IMR-90 (cell line): ENCODE measurements at regions not wholly inside any gene's neighbourhood (a gene's known extent, or its start where the extent isn't known, plus 50 kb on each side); places are given as distances from the start of the nearest gene placed in this dataset.

Experiments
- ATAC-seq: fragments of 200-7000 bp; cut with Tn5 transposase; 2 replicates; pipeline ENCODE4 v1.9.1; 2020; ENCODE audit warnings: low read depth, mild to moderate bottlenecking, moderate library complexity
- BruUV-seq: library from RNA; stranded (reverse); fragments of 400-500 nt; replicated peaks from 2 replicates; lab custom pipeline; 2021; lab: Mats Ljungman, UMichigan
- CTCF ChIA-PET: fragments of 300-600 bp; formaldehyde crosslinking; extraction: SDS; loops from one replicate; lab custom pipeline; 2021; ENCODE audit warnings: antibody characterized with exemption; lab: Yijun Ruan, JAX
- POLR2A ChIA-PET: fragments of 300-600 bp; sonication (Branson Sonifier 250); formaldehyde crosslinking; loops from one replicate; lab custom pipeline; 2022; ENCODE audit warnings: antibody characterized with exemption; ENCODE audit not compliant: unreplicated experiment; lab: Charles Lee
- DNase-seq: peaks from one replicate; pipeline ENCODE4 v3.0.0; 2013
- H2AFZ ChIP-seq: replicated peaks from 2 replicates; pipeline ENCODE3; 2013; ENCODE audit warnings: low read length, mild to moderate bottlenecking; ENCODE audit not compliant: poor library complexity
- H2AK5ac ChIP-seq: 2 replicates; pipeline ENCODE4 v1.6.1; 2013; ENCODE audit warnings: low read depth, low read length, inconsistent platforms
- H2AK9ac ChIP-seq: replicated peaks from 2 replicates; pipeline ENCODE3; 2013; ENCODE audit warnings: mild to moderate bottlenecking, low read depth, low read length, moderate library complexity; ENCODE audit not compliant: poor library complexity
- H2BK120ac ChIP-seq: 2 replicates; pipeline ENCODE4 v1.6.1; 2013; ENCODE audit warnings: low read depth, low read length, inconsistent platforms
- H2BK15ac ChIP-seq: 3 replicates; pipeline ENCODE4 v1.6.1; 2013; ENCODE audit warnings: low read depth, low read length, inconsistent platforms
- H2BK20ac ChIP-seq: 2 replicates; pipeline ENCODE4 v1.6.1; 2013; ENCODE audit warnings: low read depth, mild to moderate bottlenecking, inconsistent platforms, low read length, moderate library complexity
- H2BK5ac ChIP-seq: 2 replicates; pipeline ENCODE4 v1.6.1; 2013; ENCODE audit warnings: mild to moderate bottlenecking, low read depth, low read length, inconsistent platforms; ENCODE audit not compliant: poor library complexity, severe bottlenecking
- H3K14ac ChIP-seq: replicated peaks from 2 replicates; pipeline ENCODE4 v1.6.1; 2013; ENCODE audit warnings: low read depth, low read length, inconsistent platforms
- H3K18ac ChIP-seq: 2 replicates; pipeline ENCODE4 v1.6.1; 2013; ENCODE audit warnings: low read depth, low read length, control low read depth
- H3K23ac ChIP-seq: 2 replicates; pipeline ENCODE4 v1.6.1; 2013; ENCODE audit warnings: low read depth, low read length, inconsistent platforms
- H3K27ac ChIP-seq: 2 replicates; pipeline ENCODE4 v1.5.1; 2013; ENCODE audit warnings: mild to moderate bottlenecking, control low read depth, low read length; ENCODE audit not compliant: insufficient read depth
- H3K27me3 ChIP-seq: 2 replicates; pipeline ENCODE4 v1.6.1; 2013; ENCODE audit warnings: low read length; ENCODE audit not compliant: control insufficient read depth, insufficient read depth
- H3K36me3 ChIP-seq: 2 replicates; pipeline ENCODE4 v1.6.1; 2013; ENCODE audit warnings: low read length, mixed read lengths; ENCODE audit not compliant: control insufficient read depth, insufficient read depth
- H3K4ac ChIP-seq: 2 replicates; pipeline ENCODE4 v1.6.1; 2013; ENCODE audit warnings: low read depth, low read length, inconsistent platforms
- H3K4me1 ChIP-seq: 2 replicates; pipeline ENCODE4 v1.6.1; 2013; ENCODE audit warnings: low read length, mixed read lengths; ENCODE audit not compliant: control insufficient read depth, insufficient read depth
- H3K4me2 ChIP-seq: 2 replicates; pipeline ENCODE4 v1.6.1; 2013; ENCODE audit warnings: low read depth, mild to moderate bottlenecking, control low read depth, low read length, moderate library complexity
- H3K4me3 ChIP-seq: 2 replicates; pipeline ENCODE4 v1.5.1; 2013; ENCODE audit warnings: low read depth, mild to moderate bottlenecking, control low read depth, low read length, moderate library complexity; ENCODE audit not compliant: insufficient read depth
- H3K56ac ChIP-seq: 2 replicates; pipeline ENCODE4 v1.6.1; 2013; ENCODE audit warnings: low read length, inconsistent platforms; ENCODE audit not compliant: insufficient read depth; ENCODE audit errors: extremely low read depth
- H3K79me1 ChIP-seq, 2 experiments: 2 replicates each; pipeline ENCODE4 v1.6.1; 2013; ENCODE audit warnings: low read length in 2 of 2, inconsistent platforms in 1 of 2, low read depth in 1 of 2
- H3K9ac ChIP-seq: 2 replicates; pipeline ENCODE4 v1.6.1; 2013; ENCODE audit warnings: low read depth, low read length, control low read depth
- H3K9me1 ChIP-seq: 2 replicates; pipeline ENCODE4 v1.6.1; 2013; ENCODE audit warnings: low read length, inconsistent platforms; ENCODE audit not compliant: insufficient read depth
- H3K9me3 ChIP-seq: 2 replicates; pipeline ENCODE4 v1.6.1; 2013; ENCODE audit warnings: low read length; ENCODE audit not compliant: control insufficient read depth, insufficient read depth
- H4K20me1 ChIP-seq: 2 replicates; pipeline ENCODE4 v1.6.1; 2013; ENCODE audit warnings: low read length, inconsistent platforms; ENCODE audit not compliant: insufficient read depth
- H4K5ac ChIP-seq: 2 replicates; pipeline ENCODE4 v1.6.1; 2013; ENCODE audit warnings: mild to moderate bottlenecking, low read depth, low read length, control low read depth
- H4K8ac ChIP-seq, 2 experiments: 2 replicates each; pipeline ENCODE4 v1.6.1; 2013; ENCODE audit warnings: low read depth in 2 of 2, low read length in 2 of 2, control low read depth in 1 of 2, inconsistent platforms in 1 of 2
- H4K91ac ChIP-seq: 2 replicates; pipeline ENCODE4 v1.6.1; 2013; ENCODE audit warnings: low read depth, low read length, inconsistent platforms; ENCODE audit not compliant: insufficient read depth
- MAFK ChIP-seq: IDR thresholded peaks from 2 replicates; pipeline ENCODE4 v1.6.1; 2012; ENCODE audit warnings: low read depth, low read length, improper control_type of control experiment
- RCOR1 ChIP-seq: IDR thresholded peaks from 2 replicates; pipeline ENCODE4 v1.6.1; 2012; ENCODE audit warnings: mild to moderate bottlenecking, low read length, improper control_type of control experiment; ENCODE audit not compliant: insufficient replicate concordance
- WGBS, 2 experiments: methylation state at CpG; one replicate each; pipeline versions ENCODE4 v1.1.5 to v1.1.7; 2013; ENCODE audit warnings: missing lambda C conversion rate in 2 of 2; ENCODE audit not compliant: insufficient read length in 1 of 2; ENCODE audit errors: extremely low coverage in 2 of 2; 5-methylcytosine and 5-hydroxymethylcytosine counted together
- dilution Hi-C: fragments of 300-500 bp; cut with HindIII; formaldehyde crosslinking; loops from one replicate; pipeline ENCODE4 v1.14.3; 2018; ENCODE audit warnings: low sequenced_read_pairs; ENCODE audit not compliant: unreplicated experiment
- in situ Hi-C: fragments of 300-500 bp; cut with MboI; formaldehyde crosslinking; loops from 3 replicates; pipeline ENCODE4 v1.14.3; 2019; ENCODE audit warnings: low sequenced_read_pairs, inconsistent platforms, mixed read lengths
- intact Hi-C: fragments of 100-400 bp; cut with micrococcal nuclease; formaldehyde crosslinking; loops from 2 replicates; pipeline ENCODE4 v1.10.0; 2022

GRCh38 chr16:63527404-63527803, 1491.2 kb upstream of the CDH8 start:
- CTCF ChIA-PET = no interaction called here
- H2BK15ac ChIP-seq = no peak overlapping the region
- POLR2A ChIA-PET = no interaction called here

More at GRCh38 chr16:63527404-63527803, 1491.2 kb upstream of the CDH8 start:
- dilution Hi-C loops (no loop called here), in situ Hi-C loops (no loop called here), intact Hi-C loops (no loop called here)
- H3K18ac ChIP-seq = no peak overlapping the region
- H3K14ac ChIP-seq = no peak overlapping the region
- DNase-seq (no peak), ATAC-seq (no peak)
- H4K91ac ChIP-seq = no peak overlapping the region
- no peak overlapping the region for H2AK9ac ChIP-seq
- no peaks in the 10 kb centered on the region for H4K20me1 ChIP-seq
- H4K8ac ChIP-seq = no peak overlapping the region
- H3K9me1 ChIP-seq = no peaks in the 10 kb centered on the region
- no peak overlapping the region for H3K4me3 ChIP-seq
- BruUV-seq = no TSS peak
- no peaks in the 10 kb centered on the region for H3K79me1 ChIP-seq
- TF ChIP-seq MAFK (peak; percentile 83), RCOR1 (no peak)
- H3K9ac ChIP-seq = no peak overlapping the region
- H3K4ac ChIP-seq = no peak overlapping the region
- no peaks in the 10 kb centered on the region for H3K4me1 ChIP-seq
- no peak overlapping the region for H2BK20ac ChIP-seq
- no peak overlapping the region for H2BK120ac ChIP-seq
- no peak overlapping the region for H2BK5ac ChIP-seq
- H3K36me3 ChIP-seq = no peaks in the 10 kb centered on the region
- H2AFZ ChIP-seq = no peak overlapping the region
- H2AK5ac ChIP-seq = no peak overlapping the region
- no peaks in the 10 kb centered on the region for H3K9me3 ChIP-seq
- no CpG with 5 or more reads among the region's 3 CpGs for WGBS, 2 experiments
- no peak overlapping the region for H3K23ac ChIP-seq
- H3K56ac ChIP-seq = no peak overlapping the region
- no peak overlapping the region for H3K27ac ChIP-seq
- no peak overlapping the region for H3K4me2 ChIP-seq
- H4K5ac ChIP-seq = no peak overlapping the region
- H3K27me3 ChIP-seq = no peaks in the 10 kb centered on the region
